Brain microvascular endothelial cell (primary cell): ENCODE measurements at regions not wholly inside any gene's neighbourhood (a gene's known extent, or its start where the extent isn't known, plus 50 kb on each side); places are given as distances from the start of the nearest gene placed in this dataset.

Source experiments
- DNase-seq: peaks from one replicate; pipeline ENCODE4 v3.0.0-alpha.2; 2020
- H3K27ac ChIP-seq: fragments of 250-450 bp; sonication (Bioruptor Pico); 2 replicates; pipeline ENCODE4 v1.5.1; 2020; ENCODE audit warnings: mild to moderate bottlenecking, moderate library complexity
- H3K27me3 ChIP-seq: fragments of 250-450 bp; sonication (Bioruptor Pico); replicated peaks from 2 replicates; pipeline ENCODE4 v1.5.1; 2020; ENCODE audit warnings: mild to moderate bottlenecking
- H3K36me3 ChIP-seq: fragments of 250-450 bp; sonication (Bioruptor Pico); replicated peaks from 2 replicates; pipeline ENCODE4 v1.5.1; 2020; ENCODE audit warnings: mild to moderate bottlenecking
- H3K4me3 ChIP-seq: 2 replicates; pipeline ENCODE4 v1.5.1; 2011; ENCODE audit warnings: low read depth, mild to moderate bottlenecking, control low read depth, low read length, moderate library complexity
- in situ Hi-C: cut with HindIII; loops from 2 replicates; pipeline ENCODE4 v1.10.0; 2017; ENCODE audit warnings: low sequenced_read_pairs, low pct_ligation_motif_present
- TF ChIP-seq, protein P1 (sequence below): IDR thresholded peaks from 2 replicates; pipeline ENCODE4 v1.5.1; 2011; ENCODE audit warnings: low read depth, mild to moderate bottlenecking, moderate library complexity, low read length, control low read depth, inconsistent platforms; ENCODE audit errors: missing control alignments

DNA sequence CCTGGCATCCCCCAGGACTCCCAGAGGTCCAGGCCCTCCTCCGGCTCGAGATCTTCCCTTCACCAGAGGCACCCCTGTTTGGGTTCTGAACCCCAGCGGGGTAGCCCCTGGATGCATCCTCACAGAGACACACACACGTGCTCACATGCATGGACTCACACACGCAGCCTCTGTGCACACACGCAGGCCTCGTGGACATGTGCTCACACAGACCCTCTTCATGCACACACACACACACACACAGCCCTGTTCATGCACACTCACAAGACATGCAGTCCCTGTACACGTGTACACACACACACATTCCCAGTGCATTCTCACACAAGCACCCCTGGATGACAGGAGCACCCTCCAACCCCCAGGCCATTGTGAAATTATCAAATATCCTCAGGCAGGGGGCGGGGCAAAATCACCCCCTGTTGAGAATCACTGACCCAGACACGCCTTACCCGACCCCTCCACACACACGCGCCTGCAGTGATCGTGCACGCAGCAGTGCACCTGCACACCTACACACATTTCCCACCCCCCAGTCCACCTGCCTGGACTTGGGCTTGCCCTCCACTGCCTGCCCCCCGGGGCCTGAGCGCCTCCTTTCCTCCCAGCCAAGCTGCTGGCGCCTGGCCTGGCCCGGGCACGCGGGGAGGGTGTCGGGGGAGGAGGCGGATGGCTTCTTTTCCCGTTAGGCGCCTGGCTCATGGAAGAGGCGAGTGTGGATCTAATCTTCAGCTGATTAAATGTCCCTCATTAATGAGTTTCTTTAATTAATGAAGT lies 62.6 kb downstream of the ENGASE start:
- TF ChIP-seq, protein P1, sequence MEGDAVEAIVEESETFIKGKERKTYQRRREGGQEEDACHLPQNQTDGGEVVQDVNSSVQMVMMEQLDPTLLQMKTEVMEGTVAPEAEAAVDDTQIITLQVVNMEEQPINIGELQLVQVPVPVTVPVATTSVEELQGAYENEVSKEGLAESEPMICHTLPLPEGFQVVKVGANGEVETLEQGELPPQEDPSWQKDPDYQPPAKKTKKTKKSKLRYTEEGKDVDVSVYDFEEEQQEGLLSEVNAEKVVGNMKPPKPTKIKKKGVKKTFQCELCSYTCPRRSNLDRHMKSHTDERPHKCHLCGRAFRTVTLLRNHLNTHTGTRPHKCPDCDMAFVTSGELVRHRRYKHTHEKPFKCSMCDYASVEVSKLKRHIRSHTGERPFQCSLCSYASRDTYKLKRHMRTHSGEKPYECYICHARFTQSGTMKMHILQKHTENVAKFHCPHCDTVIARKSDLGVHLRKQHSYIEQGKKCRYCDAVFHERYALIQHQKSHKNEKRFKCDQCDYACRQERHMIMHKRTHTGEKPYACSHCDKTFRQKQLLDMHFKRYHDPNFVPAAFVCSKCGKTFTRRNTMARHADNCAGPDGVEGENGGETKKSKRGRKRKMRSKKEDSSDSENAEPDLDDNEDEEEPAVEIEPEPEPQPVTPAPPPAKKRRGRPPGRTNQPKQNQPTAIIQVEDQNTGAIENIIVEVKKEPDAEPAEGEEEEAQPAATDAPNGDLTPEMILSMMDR, result no peak
- H3K36me3 ChIP-seq, result no peaks in the 10 kb centered on the region
- in situ Hi-C loops, result no loop called here
- no peak overlapping the region for H3K4me3 ChIP-seq
- H3K27ac ChIP-seq, result no peak overlapping the region
- H3K27me3 ChIP-seq, result peaks cover 3% of the 10 kb centered on the region
- DNase-seq, result no peak

DNA sequence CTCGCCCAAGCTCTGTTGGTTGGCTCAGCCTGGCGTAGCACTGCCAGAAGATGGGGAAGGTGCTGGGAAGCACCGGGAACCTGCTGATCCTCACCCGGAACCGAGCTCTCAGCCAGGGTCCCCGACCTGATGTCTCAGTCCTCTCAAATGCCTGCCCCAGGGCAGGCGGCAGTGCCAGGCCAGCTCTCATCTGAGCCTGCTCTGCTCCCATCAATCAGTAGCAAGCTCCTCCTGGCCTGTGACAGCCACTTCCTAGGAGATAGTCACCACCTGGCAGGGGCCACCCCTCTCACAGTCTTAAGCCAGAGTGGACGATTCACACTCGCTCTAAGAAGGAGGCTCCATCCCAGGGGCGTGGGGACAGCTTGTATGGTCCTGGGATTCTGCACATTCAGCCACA lies 62.0 kb downstream of the ENGASE start:
- TF ChIP-seq, protein P1, result no peak
- Histone ChIP-seq H3K27me3 (peaks cover 1% of the 10 kb centered on the region), H3K27ac (no peak overlapping the region), H3K36me3 (no peaks in the 10 kb centered on the region), H3K4me3 (no peak overlapping the region)
- in situ Hi-C loops, result no loop called here
- no peak for DNase-seq
